Effector memory CD8-positive, alpha-beta T cell (primary cell): ENCODE measurements at regions not wholly inside any gene's neighbourhood (a gene's known extent, or its start where the extent isn't known, plus 50 kb on each side); places are given as distances from the start of the nearest gene placed in this dataset.

Experiments used
- ATAC-seq: fragments of 150-1000 bp; cut with Tn5 transposase; replicated peaks from 2 replicates; pipeline ENCODE4 v1.10.0; 2021; ENCODE audit warnings: mild to moderate bottlenecking, moderate library complexity
- DNase-seq, 3 experiments: peaks; one replicate each; pipeline ENCODE4 v3.0.0; 2021
- H3K27ac Mint-ChIP-seq, 2 donors: one replicate each; pipeline ENCODE4 v1.8.0; 2022; ENCODE audit warnings: mild to moderate bottlenecking in 2 of 2, mixed read lengths in 2 of 2, moderate library complexity in 2 of 2
- H3K27me3 Mint-ChIP-seq, 2 donors: one replicate each; pipeline ENCODE4 v1.8.0; 2022; ENCODE audit warnings: mixed read lengths in 2 of 2
- H3K36me3 Mint-ChIP-seq: one replicate; pipeline ENCODE4 v1.8.0; 2022; ENCODE audit warnings: mild to moderate bottlenecking, moderate library complexity, mixed read lengths; ENCODE audit not compliant: insufficient read depth
- H3K4me1 Mint-ChIP-seq, 2 donors: one replicate each; pipeline ENCODE4 v1.8.0; 2022; ENCODE audit warnings: low read depth in 2 of 2, mixed read lengths in 2 of 2
- H3K4me3 Mint-ChIP-seq, 2 donors: one replicate each; pipeline ENCODE4 v1.8.0; 2022; ENCODE audit warnings: mild to moderate bottlenecking in 2 of 2, mixed read lengths in 2 of 2, moderate library complexity in 2 of 2
- H3K9me3 Mint-ChIP-seq, 2 donors: one replicate each; pipeline ENCODE4 v1.8.0; 2022; ENCODE audit warnings: mixed read lengths in 2 of 2

- Mint-ChIP-seq H3K9me3 (no peaks in the 10 kb centered on the region), H3K36me3 (peaks cover 2% of the 10 kb centered on the region), H3K4me3 (peak overlapping the region; percentile 8 to 51), H3K4me1 (peaks cover 13 to 21% of the 10 kb centered on the region in 2 donors), H3K27me3 (no peaks in the 10 kb centered on the region), H3K27ac (peak overlapping the region; percentile 53 to 84)
- DNase-seq (no peak), ATAC-seq (no peak)
Measured at GRCh38 chr10:3866332-3866731, 81.3 kb upstream of the KLF6 start.

GRCh38 chr10:3865565-3865964, 80.6 kb upstream of the KLF6 start:
- Mint-ChIP-seq H3K4me1 (peaks cover 13 to 21% of the 10 kb centered on the region in 2 donors), H3K4me3 (peak overlapping the region in 1 of 2 donors; percentile 51), H3K36me3 (peaks cover 3% of the 10 kb centered on the region), H3K27ac (peak overlapping the region in 1 of 2 donors; percentile 84), H3K9me3 (no peaks in the 10 kb centered on the region), H3K27me3 (no peaks in the 10 kb centered on the region)
- DNase-seq (no peak), ATAC-seq (no peak)

- ATAC-seq = no peak
- peaks cover 3% of the 10 kb centered on the region for H3K36me3 Mint-ChIP-seq
- H3K27ac Mint-ChIP-seq = no peak overlapping the region
Measured at GRCh38 chr10:3861795-3862194, 76.8 kb upstream of the KLF6 start.

GRCh38 chr10:3858051-3858845, 73.2 kb upstream of the KLF6 start:
- peaks cover 8% of the 10 kb centered on the region for H3K36me3 Mint-ChIP-seq
- H3K4me1 Mint-ChIP-seq = peaks cover 5 to 8% of the 10 kb centered on the region in 2 donors
- ATAC-seq (no peak), DNase-seq (no peak)
- peak overlapping the region in 1 of 2 donors; percentile 28 for H3K27ac Mint-ChIP-seq
- H3K4me3 Mint-ChIP-seq = no peak overlapping the region
- no peaks in the 10 kb centered on the region for H3K27me3 Mint-ChIP-seq
- no peaks in the 10 kb centered on the region for H3K9me3 Mint-ChIP-seq

More at GRCh38 chr10:3861795-3862194, 76.8 kb upstream of the KLF6 start:
- Mint-ChIP-seq H3K27me3 (no peaks in the 10 kb centered on the region), H3K4me3 (no peak overlapping the region), H3K9me3 (no peaks in the 10 kb centered on the region), H3K4me1 (peaks cover 8 to 9% of the 10 kb centered on the region in 2 donors)
- DNase-seq = no peak

GRCh38 chr10:3857318-3857717, 72.3 kb upstream of the KLF6 start:
- ATAC-seq (no peak), DNase-seq (no peak)
- Mint-ChIP-seq H3K27me3 (no peaks in the 10 kb centered on the region), H3K27ac (no peak overlapping the region), H3K9me3 (no peaks in the 10 kb centered on the region), H3K4me1 (peaks cover 5 to 10% of the 10 kb centered on the region in 2 donors), H3K36me3 (peaks cover 10% of the 10 kb centered on the region), H3K4me3 (no peak overlapping the region)

GRCh38 chr10:3856593-3856992, 71.6 kb upstream of the KLF6 start:
- peaks cover 17% of the 10 kb centered on the region for H3K36me3 Mint-ChIP-seq
- peaks cover 10 to 18% of the 10 kb centered on the region in 2 donors for H3K4me1 Mint-ChIP-seq
- ATAC-seq (no peak), DNase-seq (no peak)
- H3K4me3 Mint-ChIP-seq = no peak overlapping the region
- H3K27me3 Mint-ChIP-seq = no peaks in the 10 kb centered on the region
- no peaks in the 10 kb centered on the region for H3K9me3 Mint-ChIP-seq
- H3K27ac Mint-ChIP-seq = peak overlapping the region; percentile 57 to 62

- DNase-seq (no peak), ATAC-seq (no peak)
- Mint-ChIP-seq H3K9me3 (no peaks in the 10 kb centered on the region), H3K4me1 (peaks cover 20 to 32% of the 10 kb centered on the region in 2 donors), H3K4me3 (peak overlapping the region in 1 of 2 donors; percentile 17), H3K36me3 (peaks cover 18% of the 10 kb centered on the region), H3K27ac (peak overlapping the region; percentile 91 to 99), H3K27me3 (no peaks in the 10 kb centered on the region)
Measured at GRCh38 chr10:3853547-3854303, 68.7 kb upstream of the KLF6 start.

- DNase-seq (no peak), ATAC-seq (no peak)
- H3K9me3 Mint-ChIP-seq = no peaks in the 10 kb centered on the region
- peak overlapping the region in 1 of 2 donors; percentile 46 for H3K4me3 Mint-ChIP-seq
- H3K4me1 Mint-ChIP-seq = peaks cover 20 to 32% of the 10 kb centered on the region in 2 donors
- peak overlapping the region; percentile 91 to 99 for H3K27ac Mint-ChIP-seq
- H3K27me3 Mint-ChIP-seq = no peaks in the 10 kb centered on the region
- peaks cover 18% of the 10 kb centered on the region for H3K36me3 Mint-ChIP-seq
Measured at GRCh38 chr10:3853016-3853415, 68.0 kb upstream of the KLF6 start.

GRCh38 chr10:3852147-3852904, 67.3 kb upstream of the KLF6 start:
- H3K4me1 Mint-ChIP-seq = peaks cover 20 to 32% of the 10 kb centered on the region in 2 donors
- H3K4me3 Mint-ChIP-seq = peak overlapping the region; percentile 60 to 74
- H3K27ac Mint-ChIP-seq = peak overlapping the region; percentile 91 to 99

GRCh38 chr10:3850999-3851937, 66.3 kb upstream of the KLF6 start:
- H3K27me3 Mint-ChIP-seq = no peaks in the 10 kb centered on the region
- peaks cover 18% of the 10 kb centered on the region for H3K36me3 Mint-ChIP-seq
- no peak for DNase-seq
- peaks cover 18 to 32% of the 10 kb centered on the region in 2 donors for H3K4me1 Mint-ChIP-seq
- peak overlapping the region; percentile 60 to 74 for H3K4me3 Mint-ChIP-seq
- H3K27ac Mint-ChIP-seq = peak overlapping the region; percentile 91 to 99
- ATAC-seq = peak; percentile 36
- no peaks in the 10 kb centered on the region for H3K9me3 Mint-ChIP-seq

More at GRCh38 chr10:3852147-3852904, 67.3 kb upstream of the KLF6 start:
- Mint-ChIP-seq H3K9me3 (no peaks in the 10 kb centered on the region), H3K27me3 (no peaks in the 10 kb centered on the region), H3K36me3 (peaks cover 18% of the 10 kb centered on the region)
- peak; percentile 58 to 61 (median 60) for DNase-seq
- ATAC-seq = peak; percentile 90

GRCh38 chr10:3848775-3849635, 64.0 kb upstream of the KLF6 start:
- ATAC-seq (no peak), DNase-seq (no peak)
- H3K27me3 Mint-ChIP-seq = no peaks in the 10 kb centered on the region
- H3K27ac Mint-ChIP-seq = peak overlapping the region in 1 of 2 donors; percentile 20
- peaks cover 18% of the 10 kb centered on the region for H3K36me3 Mint-ChIP-seq
- no peak overlapping the region for H3K4me3 Mint-ChIP-seq
- peaks cover 16 to 31% of the 10 kb centered on the region in 2 donors for H3K4me1 Mint-ChIP-seq
- H3K9me3 Mint-ChIP-seq = no peaks in the 10 kb centered on the region
